ENCODE measurements at regions not wholly inside any gene's neighbourhood (a gene's known extent, or its start where the extent isn't known, plus 50 kb on each side); places are given as distances from the start of the nearest gene placed in this dataset.

- Histone ChIP-seq H3K27me3 (ENCODE audit: insufficient read depth, poor library complexity, severe bottlenecking) (no peaks in the 10 kb centered on the region), H3K27ac (replicated peaks) (no peak overlapping the region), H3K4me3 (replicated peaks; ENCODE audit: insufficient read depth, low read length) (no peak overlapping the region)
- no peak for DNase-seq (ENCODE audit: low read depth in 1 of 2, low spot score in 1 of 2)
- no peak for TF ChIP-seq SPI1 (IDR thresholded peaks at IDR 0.05; ENCODE audit: borderline replicate concordance, low read depth)
- TF ChIP-seq, protein P1, sequence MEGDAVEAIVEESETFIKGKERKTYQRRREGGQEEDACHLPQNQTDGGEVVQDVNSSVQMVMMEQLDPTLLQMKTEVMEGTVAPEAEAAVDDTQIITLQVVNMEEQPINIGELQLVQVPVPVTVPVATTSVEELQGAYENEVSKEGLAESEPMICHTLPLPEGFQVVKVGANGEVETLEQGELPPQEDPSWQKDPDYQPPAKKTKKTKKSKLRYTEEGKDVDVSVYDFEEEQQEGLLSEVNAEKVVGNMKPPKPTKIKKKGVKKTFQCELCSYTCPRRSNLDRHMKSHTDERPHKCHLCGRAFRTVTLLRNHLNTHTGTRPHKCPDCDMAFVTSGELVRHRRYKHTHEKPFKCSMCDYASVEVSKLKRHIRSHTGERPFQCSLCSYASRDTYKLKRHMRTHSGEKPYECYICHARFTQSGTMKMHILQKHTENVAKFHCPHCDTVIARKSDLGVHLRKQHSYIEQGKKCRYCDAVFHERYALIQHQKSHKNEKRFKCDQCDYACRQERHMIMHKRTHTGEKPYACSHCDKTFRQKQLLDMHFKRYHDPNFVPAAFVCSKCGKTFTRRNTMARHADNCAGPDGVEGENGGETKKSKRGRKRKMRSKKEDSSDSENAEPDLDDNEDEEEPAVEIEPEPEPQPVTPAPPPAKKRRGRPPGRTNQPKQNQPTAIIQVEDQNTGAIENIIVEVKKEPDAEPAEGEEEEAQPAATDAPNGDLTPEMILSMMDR (IDR thresholded peaks at IDR 0.05; ENCODE audit: insufficient read depth, low read length): no peak
- no peak for TF ChIP-seq POLR2AphosphoS5 (IDR thresholded peaks at IDR 0.05; ENCODE audit: low read depth)
- TF ChIP-seq REST (IDR thresholded peaks at IDR 0.05; ENCODE audit: insufficient replicate concordance, low read depth): no peak
- TF ChIP-seq GABPA (IDR thresholded peaks at IDR 0.05; ENCODE audit: low read depth): no peak
Observed at GRCh38 chr2:40879305-40879704, 427.4 kb upstream of the SLC8A1 start.

DNA sequence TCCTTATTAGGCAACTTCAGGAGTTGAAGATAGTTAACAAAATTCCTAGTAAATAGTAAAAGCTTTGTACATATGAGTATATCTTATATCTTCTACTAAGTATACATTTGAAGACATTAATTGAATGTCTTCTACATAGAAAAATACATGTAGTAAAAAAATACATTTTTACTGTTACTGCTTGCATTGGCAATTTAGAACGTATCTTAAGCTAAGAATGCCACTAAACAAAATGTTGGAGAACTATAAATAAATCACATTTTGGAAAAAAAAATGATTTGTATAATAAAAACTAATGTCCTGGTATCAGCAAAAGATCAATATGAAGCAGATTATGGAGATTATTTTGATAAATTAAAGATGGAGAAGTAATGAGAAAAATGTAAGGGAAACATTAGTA, 434.2 kb upstream of the SLC8A1 start:
- no peak overlapping the region for H3K4me3 ChIP-seq (replicated peaks; ENCODE audit: insufficient read depth, low read length)
- no peak for DNase-seq (ENCODE audit: low read depth in 1 of 2, low spot score in 1 of 2)
- H3K27me3 ChIP-seq (ENCODE audit: insufficient read depth, poor library complexity, severe bottlenecking): no peaks in the 10 kb centered on the region
- TF ChIP-seq POLR2AphosphoS5 (IDR thresholded peaks at IDR 0.05; ENCODE audit: low read depth) (no peak), REST (IDR thresholded peaks at IDR 0.05; ENCODE audit: insufficient replicate concordance, low read depth) (no peak), GABPA (IDR thresholded peaks at IDR 0.05; ENCODE audit: low read depth) (no peak), SPI1 (IDR thresholded peaks at IDR 0.05; ENCODE audit: borderline replicate concordance, low read depth) (no peak)
- TF ChIP-seq, protein P1 (IDR thresholded peaks at IDR 0.05; ENCODE audit: insufficient read depth, low read length): no peak
- H3K27ac ChIP-seq (replicated peaks): no peak overlapping the region

- TF ChIP-seq GABPA (IDR thresholded peaks at IDR 0.05; ENCODE audit: low read depth): no peak
- no peak for TF ChIP-seq POLR2AphosphoS5 (IDR thresholded peaks at IDR 0.05; ENCODE audit: low read depth)
- TF ChIP-seq REST (IDR thresholded peaks at IDR 0.05; ENCODE audit: insufficient replicate concordance, low read depth): no peak
- TF ChIP-seq, protein P1 (IDR thresholded peaks at IDR 0.05; ENCODE audit: insufficient read depth, low read length): no peak
- no peak for TF ChIP-seq SPI1 (IDR thresholded peaks at IDR 0.05; ENCODE audit: borderline replicate concordance, low read depth)
- H3K4me3 ChIP-seq (replicated peaks; ENCODE audit: insufficient read depth, low read length): no peak overlapping the region
- no peaks in the 10 kb centered on the region for H3K27me3 ChIP-seq (ENCODE audit: insufficient read depth, poor library complexity, severe bottlenecking)
- H3K27ac ChIP-seq (replicated peaks): no peak overlapping the region
- DNase-seq (ENCODE audit: low read depth in 1 of 2, low spot score in 1 of 2): no peak
Observed at GRCh38 chr2:40886655-40887054, 434.8 kb upstream of the SLC8A1 start.

Data from HL-60 (cell line).